Stimulated activated effector memory CD8-positive, alpha-beta T cell treated with anti-CD3 and anti-CD28 coated beads, Interleukin-12 subunit alpha, Interleukin-12 subunit beta, amount 100 ng/mL, for 72 hours (primary cell): ENCODE measurements at regions not wholly inside any gene's neighbourhood (a gene's known extent, or its start where the extent isn't known, plus 50 kb on each side); places are given as distances from the start of the nearest gene placed in this dataset.

Experiments
- ATAC-seq: fragments of 150-1000 bp; cut with Tn5 transposase; 2 replicates; pipeline ENCODE4 v1.10.0; 2021
- DNase-seq, 2 donors: peaks; one replicate each; pipeline ENCODE4 v3.0.0; 2021 to 2022; ENCODE audit warnings: low spot score in 2 of 2
- H3K27ac Mint-ChIP-seq: one replicate; pipeline ENCODE4 v1.8.0; 2022; ENCODE audit warnings: mild to moderate bottlenecking, mixed read lengths
- H3K36me3 Mint-ChIP-seq: one replicate; pipeline ENCODE4 v1.8.0; 2022; ENCODE audit warnings: mild to moderate bottlenecking, mixed read lengths
- H3K4me1 Mint-ChIP-seq: one replicate; pipeline ENCODE4 v1.8.0; 2022; ENCODE audit warnings: mixed read lengths
- H3K4me3 Mint-ChIP-seq: one replicate; pipeline ENCODE4 v1.8.0; 2022; ENCODE audit warnings: mild to moderate bottlenecking, mixed read lengths
- H3K9me3 Mint-ChIP-seq: one replicate; pipeline ENCODE4 v1.8.0; 2022; ENCODE audit warnings: mixed read lengths

DNA sequence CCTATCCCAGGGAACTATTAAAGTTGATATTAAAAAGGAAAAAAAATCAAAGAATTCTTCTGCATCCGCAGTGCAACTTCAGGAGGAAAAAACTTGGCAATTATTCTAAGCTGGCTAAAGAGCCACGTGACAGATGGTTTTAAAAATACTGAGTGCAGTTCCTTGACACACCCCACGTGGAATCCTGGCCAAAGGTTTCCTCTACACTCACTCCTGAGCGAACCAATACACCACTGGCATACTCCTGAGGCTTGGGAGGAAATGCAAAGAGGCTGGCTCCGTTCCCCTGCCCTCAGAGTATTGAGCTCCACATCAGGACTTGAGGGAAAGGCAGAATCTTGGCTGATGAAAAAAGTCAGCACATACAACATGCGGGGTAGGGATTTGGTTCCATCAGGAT is 133.8 kb upstream of the ATP6AP2 start:
- Mint-ChIP-seq H3K9me3 (no peaks in the 10 kb centered on the region), H3K36me3 (no peaks in the 10 kb centered on the region), H3K4me1 (peaks cover 11% of the 10 kb centered on the region), H3K27ac (no peak overlapping the region), H3K4me3 (no peak overlapping the region)
- no peak for DNase-seq
- ATAC-seq: no peak

DNA sequence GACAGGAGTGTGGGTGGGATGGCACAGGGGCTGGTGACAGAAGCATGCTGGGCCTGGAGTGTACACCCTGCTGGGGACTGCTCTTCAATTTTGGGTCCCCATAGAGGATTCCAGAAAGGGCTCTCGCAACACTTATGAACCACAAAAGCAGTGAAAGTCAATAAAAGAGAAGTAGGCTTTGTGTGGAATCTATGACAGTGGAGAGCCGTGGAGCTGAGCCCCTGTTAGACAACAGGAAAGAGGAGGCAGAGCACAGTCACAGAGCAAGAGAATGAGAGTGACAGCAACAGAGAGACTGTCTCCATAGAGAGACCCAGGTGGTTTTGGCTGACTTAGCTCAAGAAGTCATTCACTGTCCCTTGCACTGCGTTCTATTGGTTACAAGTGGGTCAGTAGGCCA is 135.1 kb upstream of the ATP6AP2 start:
- ATAC-seq: no peak
- no peak overlapping the region for H3K27ac Mint-ChIP-seq

DNA sequence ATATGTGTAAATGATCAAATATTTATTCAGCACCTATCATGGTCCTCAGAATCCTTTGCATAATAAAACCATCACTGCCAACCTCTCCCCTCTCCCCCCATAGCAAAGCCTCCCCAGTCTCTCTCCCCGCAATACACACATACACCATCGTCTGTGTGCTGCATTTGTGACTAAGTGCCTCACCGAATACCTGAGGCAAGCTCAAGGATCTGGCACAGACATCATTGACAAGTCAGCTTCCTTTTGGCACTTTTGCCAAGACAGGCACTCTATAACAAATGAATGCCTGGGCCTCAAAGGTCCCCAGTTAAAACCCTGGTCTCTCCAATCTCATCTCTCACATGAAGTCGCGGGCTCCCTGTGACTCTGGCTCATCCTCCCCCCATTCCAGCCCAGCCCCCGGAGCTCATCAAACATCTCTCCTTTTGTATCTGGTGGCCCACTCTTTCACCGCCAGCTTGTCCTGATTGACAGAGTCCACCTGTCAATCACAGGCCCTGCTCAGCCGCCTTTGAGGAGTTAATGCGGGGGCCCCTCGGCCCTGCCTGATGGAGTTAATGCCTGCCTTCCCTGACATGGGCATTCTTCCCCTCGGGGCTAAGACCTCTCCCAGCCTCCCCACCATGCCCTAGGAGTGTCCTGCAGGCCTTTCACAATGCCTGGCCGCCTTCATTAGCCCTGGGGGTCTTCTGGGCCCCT is 135.8 kb upstream of the ATP6AP2 start:
- DNase-seq: no peak
- no peak for ATAC-seq
- Mint-ChIP-seq H3K9me3 (no peaks in the 10 kb centered on the region), H3K27ac (no peak overlapping the region), H3K36me3 (no peaks in the 10 kb centered on the region), H3K4me3 (no peak overlapping the region), H3K4me1 (peaks cover 8% of the 10 kb centered on the region)

More for the DNA sequence above, 135.1 kb upstream of the ATP6AP2 start:
- Mint-ChIP-seq H3K36me3 (no peaks in the 10 kb centered on the region), H3K4me3 (no peak overlapping the region), H3K4me1 (peaks cover 11% of the 10 kb centered on the region), H3K9me3 (no peaks in the 10 kb centered on the region)
- no peak for DNase-seq

DNA sequence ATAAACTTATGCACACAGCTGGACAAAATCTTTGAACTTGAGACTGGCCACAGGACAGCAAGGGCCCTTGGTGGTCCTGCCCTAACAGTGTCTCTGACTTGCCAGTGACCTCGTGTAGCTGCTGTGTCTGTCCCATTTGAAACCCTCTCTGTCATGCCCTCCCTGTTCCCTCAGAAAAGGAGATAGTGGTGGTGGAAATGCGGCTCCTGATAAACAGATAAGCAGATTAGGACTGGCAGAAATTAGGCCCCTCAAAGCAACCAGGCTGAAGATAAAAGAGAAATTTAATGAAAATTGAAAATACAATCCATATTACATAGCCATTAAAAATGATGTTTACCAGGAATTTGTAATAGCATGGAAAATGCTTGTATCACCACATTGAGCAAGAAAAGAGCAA is 136.6 kb upstream of the ATP6AP2 start:
- no peak for DNase-seq
- Mint-ChIP-seq H3K36me3 (no peaks in the 10 kb centered on the region), H3K4me3 (no peak overlapping the region), H3K4me1 (peaks cover under 1% of the 10 kb centered on the region), H3K9me3 (no peaks in the 10 kb centered on the region), H3K27ac (no peak overlapping the region)
- ATAC-seq: no peak

DNA sequence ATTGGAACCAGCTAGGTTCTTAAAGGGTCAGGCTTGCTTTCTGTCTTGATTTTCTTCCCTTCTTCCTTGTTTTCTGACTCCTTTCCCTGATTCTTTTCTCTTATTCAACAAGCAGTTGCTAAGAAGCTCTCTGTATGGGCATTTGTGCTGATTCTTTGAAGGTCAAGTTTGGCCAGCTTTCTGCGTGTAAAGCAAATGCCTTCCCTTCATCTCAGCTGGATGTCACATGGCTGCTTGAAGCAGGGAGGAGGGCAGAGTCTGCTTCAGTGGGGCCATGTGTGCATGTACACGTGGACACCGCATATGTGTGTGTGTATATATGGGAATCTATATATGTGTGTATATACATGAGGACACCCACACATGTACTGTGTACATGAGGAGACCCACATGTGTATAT is 139.9 kb upstream of the ATP6AP2 start:
- ATAC-seq (no peak), DNase-seq (no peak)
- H3K27ac Mint-ChIP-seq: no peak overlapping the region
- H3K4me1 Mint-ChIP-seq: no peaks in the 10 kb centered on the region
- H3K4me3 Mint-ChIP-seq: no peak overlapping the region
- no peaks in the 10 kb centered on the region for H3K9me3 Mint-ChIP-seq
- H3K36me3 Mint-ChIP-seq: no peaks in the 10 kb centered on the region

DNA sequence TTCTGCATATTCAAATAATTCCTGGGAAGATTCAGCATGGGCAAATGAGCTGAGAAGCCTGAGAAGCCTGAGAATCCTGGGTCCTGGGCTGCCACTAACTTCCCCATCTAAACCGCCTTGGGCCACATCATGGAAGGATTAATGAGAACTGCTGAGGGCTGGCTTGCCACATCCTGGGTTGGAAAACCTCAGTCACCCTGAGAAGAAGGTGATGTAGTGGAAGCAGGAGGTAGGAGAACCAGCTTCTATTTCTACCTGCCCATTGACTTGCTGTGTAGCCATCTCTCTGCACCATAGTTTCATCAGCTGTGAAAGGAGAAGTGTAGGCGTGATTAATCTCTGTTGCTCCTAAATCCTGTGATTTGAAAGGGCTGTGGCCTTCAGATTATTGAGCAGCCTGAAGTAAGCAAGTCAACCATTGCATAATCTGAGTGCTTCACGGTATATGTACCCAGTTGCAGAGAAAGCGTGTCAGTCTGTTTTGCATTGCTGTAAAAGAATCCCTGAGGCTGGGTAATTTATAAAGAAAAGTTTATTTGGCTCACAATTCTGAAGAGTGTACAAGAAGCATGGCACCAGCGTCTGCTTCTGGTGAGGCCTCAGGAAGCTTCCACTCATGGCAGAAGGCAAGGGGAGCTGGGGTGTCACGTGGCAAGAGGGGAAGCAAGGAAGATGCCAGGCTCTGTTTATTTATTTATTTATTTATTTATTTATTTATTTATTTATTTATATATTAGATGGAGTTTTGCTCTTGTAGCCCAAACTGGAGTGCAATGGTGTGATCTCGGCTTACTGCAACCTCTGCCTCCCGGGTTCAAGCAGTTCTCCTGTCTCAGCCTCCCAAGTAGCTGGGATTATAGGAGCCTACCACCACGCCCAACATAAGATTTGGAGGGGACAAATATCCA is 140.9 kb upstream of the ATP6AP2 start:
- H3K36me3 Mint-ChIP-seq: no peaks in the 10 kb centered on the region
- H3K27ac Mint-ChIP-seq: no peak overlapping the region
- H3K4me3 Mint-ChIP-seq: no peak overlapping the region
- no peak for DNase-seq
- no peaks in the 10 kb centered on the region for H3K4me1 Mint-ChIP-seq
- peak; percentile 44 for ATAC-seq
- H3K9me3 Mint-ChIP-seq: no peaks in the 10 kb centered on the region

DNA sequence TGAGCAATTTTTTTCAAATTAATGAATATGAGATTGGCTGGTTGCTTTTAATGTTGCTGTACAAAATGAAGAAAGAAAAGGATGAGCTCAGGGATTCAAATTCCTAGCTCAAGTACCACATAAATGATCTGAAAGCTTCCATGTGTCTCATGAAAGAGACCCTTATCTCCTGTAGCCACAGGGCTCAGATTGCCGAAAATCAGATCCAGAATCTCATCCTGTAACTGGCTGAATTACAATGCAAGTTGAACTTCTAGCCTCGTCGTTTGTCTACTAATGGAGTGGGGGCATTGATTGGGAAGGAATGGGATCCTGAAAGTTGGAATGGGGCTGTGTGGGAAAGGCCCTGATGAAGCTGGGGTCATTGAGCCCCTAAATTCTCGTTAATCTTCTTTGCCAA is 143.4 kb upstream of the ATP6AP2 start:
- H3K36me3 Mint-ChIP-seq: no peaks in the 10 kb centered on the region
- H3K9me3 Mint-ChIP-seq: no peaks in the 10 kb centered on the region
- H3K27ac Mint-ChIP-seq: no peak overlapping the region
- ATAC-seq (no peak), DNase-seq (no peak)
- H3K4me1 Mint-ChIP-seq: no peaks in the 10 kb centered on the region
- H3K4me3 Mint-ChIP-seq: no peak overlapping the region

DNA sequence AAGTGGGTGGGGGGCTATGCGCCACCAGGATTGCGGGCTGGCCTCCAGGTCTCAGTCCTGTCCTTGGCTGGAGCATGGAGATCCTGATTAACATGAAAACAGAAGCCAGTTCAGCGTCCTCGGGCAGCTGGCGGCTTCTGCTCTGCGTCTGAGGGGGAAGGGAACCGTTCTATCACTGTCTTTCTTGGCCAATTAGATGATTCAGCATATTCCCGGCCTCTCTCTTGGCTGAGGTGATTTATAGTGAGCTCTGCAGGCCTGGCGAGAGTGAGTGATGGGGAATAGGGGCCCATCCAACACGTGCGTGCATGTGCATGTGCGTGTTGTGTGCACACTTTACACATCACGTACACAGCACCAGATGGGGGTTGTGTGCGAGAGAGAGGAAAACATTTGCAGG is 145.8 kb upstream of the ATP6AP2 start:
- H3K27ac Mint-ChIP-seq: no peak overlapping the region
- no peaks in the 10 kb centered on the region for H3K9me3 Mint-ChIP-seq
- ATAC-seq: no peak
- no peaks in the 10 kb centered on the region for H3K4me1 Mint-ChIP-seq
- DNase-seq: no peak
- H3K4me3 Mint-ChIP-seq: no peak overlapping the region
- H3K36me3 Mint-ChIP-seq: no peaks in the 10 kb centered on the region

DNA sequence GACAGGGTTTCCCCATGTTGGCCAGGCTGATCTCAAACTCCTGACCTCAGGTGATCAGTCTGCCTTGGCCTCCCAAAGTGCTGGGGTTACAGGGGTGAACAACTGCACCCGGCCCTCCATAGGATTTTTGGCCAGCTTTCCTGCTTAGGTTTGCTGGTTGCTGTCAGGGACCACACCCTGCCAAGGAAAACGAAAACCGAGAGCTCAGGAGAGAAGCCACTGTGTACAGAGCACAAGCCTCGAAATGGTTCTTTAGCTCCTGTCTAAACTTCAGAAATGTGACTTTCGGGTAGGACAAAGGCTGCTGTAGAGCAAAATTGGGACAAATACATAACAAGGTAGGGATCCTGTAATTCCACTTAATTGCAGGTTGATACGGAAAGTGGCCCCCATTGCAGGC is 146.3 kb upstream of the ATP6AP2 start:
- Mint-ChIP-seq H3K9me3 (no peaks in the 10 kb centered on the region), H3K4me3 (no peak overlapping the region), H3K27ac (no peak overlapping the region), H3K4me1 (no peaks in the 10 kb centered on the region), H3K36me3 (no peaks in the 10 kb centered on the region)
- DNase-seq (no peak), ATAC-seq (no peak)

DNA sequence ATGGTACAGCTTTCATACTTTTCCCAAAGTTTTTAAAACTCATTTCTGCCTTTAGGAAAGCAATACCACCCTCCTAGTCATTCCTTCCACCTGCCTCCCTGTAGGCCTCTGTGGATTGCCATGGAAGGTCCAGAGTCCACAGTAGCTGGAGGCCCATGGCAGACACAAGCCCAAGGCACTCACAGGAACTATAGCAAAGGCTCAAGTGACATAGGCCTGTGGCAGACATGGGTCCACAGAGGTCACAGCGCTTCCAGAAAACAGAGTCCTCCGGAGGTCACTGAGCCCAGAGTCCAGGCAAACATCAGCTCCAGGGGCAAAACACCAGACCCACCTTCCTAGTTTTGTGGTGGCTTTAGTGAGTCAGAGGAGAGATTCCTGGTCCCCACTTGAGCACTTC is 147.6 kb upstream of the ATP6AP2 start:
- H3K9me3 Mint-ChIP-seq: no peaks in the 10 kb centered on the region
- no peaks in the 10 kb centered on the region for H3K36me3 Mint-ChIP-seq
- no peaks in the 10 kb centered on the region for H3K4me1 Mint-ChIP-seq
- ATAC-seq (no peak), DNase-seq (no peak)
- H3K4me3 Mint-ChIP-seq: no peak overlapping the region
- no peak overlapping the region for H3K27ac Mint-ChIP-seq

DNA sequence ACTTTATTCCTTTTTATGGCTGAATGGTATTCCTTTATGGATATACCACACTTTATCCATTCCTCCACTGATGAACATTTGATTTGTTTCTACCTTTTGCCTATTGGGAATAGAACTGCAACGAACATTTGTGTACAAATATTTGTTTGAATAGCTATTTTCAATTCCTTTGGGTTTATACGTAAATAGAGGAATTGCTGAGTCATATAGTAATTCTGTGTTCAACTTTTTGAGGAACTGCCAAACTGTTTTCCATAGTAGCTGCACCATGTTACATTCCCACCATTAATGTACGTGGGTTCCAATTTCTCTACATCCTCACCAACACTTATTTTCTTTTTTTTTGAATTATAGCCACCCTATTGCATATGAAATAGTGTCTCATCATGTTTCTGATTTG is 156.5 kb upstream of the ATP6AP2 start:
- no peak for DNase-seq
- no peaks in the 10 kb centered on the region for H3K36me3 Mint-ChIP-seq
- H3K27ac Mint-ChIP-seq: no peak overlapping the region
- H3K4me1 Mint-ChIP-seq: peaks cover 9% of the 10 kb centered on the region
- H3K9me3 Mint-ChIP-seq: no peaks in the 10 kb centered on the region
- no peak for ATAC-seq
- no peak overlapping the region for H3K4me3 Mint-ChIP-seq

DNA sequence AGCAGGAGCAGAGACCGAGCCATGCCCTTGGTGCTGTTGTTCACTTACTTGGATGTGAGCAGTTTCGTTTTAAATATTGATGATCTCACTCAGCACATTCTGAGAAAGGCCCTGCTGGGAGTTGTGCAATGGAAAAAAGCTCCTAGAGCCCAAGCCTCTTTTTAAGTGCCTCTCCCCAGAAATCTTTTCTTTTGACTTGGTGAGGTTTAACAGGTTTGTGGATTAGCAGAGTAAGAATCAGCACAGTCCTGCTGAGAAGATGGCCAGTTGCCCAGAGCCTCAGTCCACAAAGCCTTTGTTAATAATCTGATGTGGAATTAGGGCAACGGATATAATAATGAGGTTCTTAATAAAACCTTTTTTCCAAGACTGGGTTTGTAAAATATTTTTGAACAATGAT is 157.5 kb upstream of the ATP6AP2 start:
- H3K4me1 Mint-ChIP-seq: peaks cover 17% of the 10 kb centered on the region
- no peaks in the 10 kb centered on the region for H3K36me3 Mint-ChIP-seq
- DNase-seq: no peak
- H3K4me3 Mint-ChIP-seq: no peak overlapping the region
- H3K9me3 Mint-ChIP-seq: no peaks in the 10 kb centered on the region
- no peak overlapping the region for H3K27ac Mint-ChIP-seq
- no peak for ATAC-seq

DNA sequence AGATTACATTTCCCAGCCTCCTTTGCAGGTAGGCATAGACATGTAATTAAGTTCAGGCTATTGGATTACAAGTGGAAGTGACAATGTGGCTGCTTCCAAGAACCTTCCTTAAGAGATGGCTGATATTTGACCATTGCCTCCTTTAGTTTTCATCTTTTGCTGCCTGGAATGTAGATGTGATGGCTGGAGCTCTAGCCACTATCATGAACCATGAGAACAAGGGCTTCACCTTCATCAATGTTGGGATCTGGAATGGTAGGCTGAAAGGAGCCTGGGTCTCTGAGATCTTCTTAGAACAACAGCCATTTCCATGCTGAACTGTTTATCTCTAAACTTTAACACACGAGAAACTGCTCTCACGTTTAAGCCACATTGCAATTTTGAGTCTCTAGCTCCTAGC is 158.7 kb upstream of the ATP6AP2 start:
- H3K9me3 Mint-ChIP-seq: no peaks in the 10 kb centered on the region
- H3K27ac Mint-ChIP-seq: no peak overlapping the region
- no peak overlapping the region for H3K4me3 Mint-ChIP-seq
- DNase-seq (no peak), ATAC-seq (no peak)
- H3K36me3 Mint-ChIP-seq: no peaks in the 10 kb centered on the region
- peaks cover 17% of the 10 kb centered on the region for H3K4me1 Mint-ChIP-seq

DNA sequence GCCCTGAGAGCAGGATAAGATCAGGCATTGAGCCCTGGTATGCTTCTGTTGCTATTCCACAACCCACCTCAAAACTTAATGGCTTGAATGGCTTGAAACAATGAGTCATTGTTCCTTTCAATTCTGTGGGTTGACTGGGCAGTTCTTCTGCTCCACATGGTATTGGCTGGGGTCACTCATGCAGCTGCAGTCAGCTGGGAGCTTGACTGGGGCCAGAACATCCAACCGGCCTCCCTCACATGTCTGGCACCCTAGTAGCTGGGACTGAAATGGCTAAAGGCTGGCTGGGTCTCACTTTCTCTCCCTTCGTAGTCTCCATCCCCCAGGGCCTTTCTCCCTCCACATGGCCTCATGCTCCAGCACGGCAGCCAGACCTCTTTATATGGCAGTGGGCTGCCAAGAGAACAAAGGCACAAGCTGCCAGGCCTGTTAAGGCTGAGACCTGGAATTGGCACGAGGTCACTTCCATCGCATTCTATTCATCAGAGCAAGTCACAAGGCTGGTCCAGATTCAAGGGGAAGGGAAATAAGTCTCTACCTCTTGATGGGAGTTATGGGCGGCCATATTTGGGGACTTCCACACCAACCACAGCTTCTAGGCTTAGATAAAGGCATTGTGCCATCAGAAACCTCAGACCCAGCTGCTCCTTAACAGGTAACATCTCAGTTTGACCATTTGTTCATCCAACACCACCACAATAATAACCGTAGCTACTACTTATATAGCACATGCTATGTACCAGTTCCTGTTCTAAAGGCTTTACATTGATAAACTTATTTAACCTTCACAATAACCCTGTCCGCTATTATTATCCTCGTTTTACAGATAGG is 159.7 kb upstream of the ATP6AP2 start:
- no peaks in the 10 kb centered on the region for H3K9me3 Mint-ChIP-seq
- H3K27ac Mint-ChIP-seq: peak overlapping the region; percentile 58
- H3K36me3 Mint-ChIP-seq: no peaks in the 10 kb centered on the region
- peaks cover 17% of the 10 kb centered on the region for H3K4me1 Mint-ChIP-seq
- DNase-seq (no peak), ATAC-seq (no peak)
- no peak overlapping the region for H3K4me3 Mint-ChIP-seq

DNA sequence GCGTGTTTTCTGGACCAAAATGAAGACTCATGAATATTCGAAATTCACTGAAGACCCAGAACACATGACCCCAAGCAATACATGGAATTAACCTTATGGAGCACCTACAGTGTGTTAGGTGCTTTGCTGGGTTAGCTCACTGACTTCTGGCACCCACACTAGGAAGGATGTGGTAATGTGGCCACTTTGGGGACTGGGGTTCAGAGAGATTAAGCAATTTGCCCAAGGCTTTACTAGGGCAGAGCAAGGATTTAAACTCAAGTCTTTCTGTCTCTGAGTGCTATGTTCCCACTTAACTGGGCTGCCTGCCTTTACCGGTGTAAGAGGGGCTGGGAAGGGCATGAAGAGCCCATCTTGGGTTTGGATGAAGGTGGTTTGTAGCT is 162.0 kb upstream of the ATP6AP2 start:
- ATAC-seq (peak; percentile 85), DNase-seq (no peak)
- Mint-ChIP-seq H3K9me3 (no peaks in the 10 kb centered on the region), H3K4me3 (no peak overlapping the region), H3K4me1 (peaks cover 17% of the 10 kb centered on the region), H3K36me3 (no peaks in the 10 kb centered on the region), H3K27ac (no peak overlapping the region)
